SJSA1 (cell line): ENCODE measurements at regions not wholly inside any gene's neighbourhood (a gene's known extent, or its start where the extent isn't known, plus 50 kb on each side); places are given as distances from the start of the nearest gene placed in this dataset.

Source experiments
- DNase-seq, 2 experiments: peaks; one replicate each; pipeline ENCODE4 v3.0.0-alpha.2; 2015 to 2020; ENCODE audit warnings: low spot score in 2 of 2, low read depth in 1 of 2
- H3K27ac ChIP-seq: fragments of 250-450 bp; sonication (Bioruptor Pico); 2 replicates; pipeline ENCODE4 v1.5.1; 2020; ENCODE audit warnings: mild to moderate bottlenecking, moderate library complexity
- H3K27me3 ChIP-seq: fragments of 250-450 bp; sonication (Bioruptor Pico); replicated peaks from 2 replicates; pipeline ENCODE4 v1.5.1; 2020; ENCODE audit warnings: mild to moderate bottlenecking, moderate library complexity
- H3K36me3 ChIP-seq: fragments of 250-450 bp; sonication (Bioruptor Pico); 2 replicates; pipeline ENCODE4 v1.5.1; 2020; ENCODE audit warnings: mild to moderate bottlenecking
- H3K4me1 ChIP-seq: fragments of 250-450 bp; sonication (Bioruptor Pico); replicated peaks from 2 replicates; pipeline ENCODE4 v1.6.1; 2021; ENCODE audit warnings: mild to moderate bottlenecking
- H3K4me3 ChIP-seq: fragments of 250-450 bp; sonication (Bioruptor Pico); 2 replicates; pipeline ENCODE4 v1.5.1; 2020; ENCODE audit warnings: mild to moderate bottlenecking
- H3K9me3 ChIP-seq: fragments of 250-450 bp; sonication (Bioruptor Pico); replicated peaks from 2 replicates; pipeline ENCODE4 v1.5.1; 2020; ENCODE audit warnings: mild to moderate bottlenecking

DNA sequence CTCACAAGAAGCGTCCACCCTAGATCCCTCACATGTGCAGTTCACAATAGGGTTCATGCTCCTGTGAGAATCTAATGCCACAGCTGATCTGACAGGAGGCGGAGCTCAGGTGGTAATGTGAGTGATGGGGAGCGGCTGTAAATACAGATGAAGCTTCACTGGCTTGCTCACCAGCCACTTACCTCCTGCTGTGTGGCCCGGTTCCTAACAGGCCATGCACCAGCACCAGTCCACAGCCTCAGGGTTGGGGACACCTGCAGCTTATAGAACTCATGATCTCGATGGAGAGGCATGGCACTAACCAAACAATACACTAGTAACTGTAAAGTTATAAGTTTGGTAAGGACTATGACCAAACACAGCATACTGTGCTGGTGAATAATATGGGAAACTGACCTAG lies 368.0 kb upstream of the CDH5 start:
- Histone ChIP-seq H3K27me3 (no peaks in the 10 kb centered on the region; the same call in 1 of the 2 replicates), H3K27ac (no peak overlapping the region), H3K4me3 (no peak overlapping the region), H3K4me1 (peaks cover 18% of the 10 kb centered on the region), H3K9me3 (no peaks in the 10 kb centered on the region), H3K36me3 (no peaks in the 10 kb centered on the region)
- DNase-seq = no peak

DNA sequence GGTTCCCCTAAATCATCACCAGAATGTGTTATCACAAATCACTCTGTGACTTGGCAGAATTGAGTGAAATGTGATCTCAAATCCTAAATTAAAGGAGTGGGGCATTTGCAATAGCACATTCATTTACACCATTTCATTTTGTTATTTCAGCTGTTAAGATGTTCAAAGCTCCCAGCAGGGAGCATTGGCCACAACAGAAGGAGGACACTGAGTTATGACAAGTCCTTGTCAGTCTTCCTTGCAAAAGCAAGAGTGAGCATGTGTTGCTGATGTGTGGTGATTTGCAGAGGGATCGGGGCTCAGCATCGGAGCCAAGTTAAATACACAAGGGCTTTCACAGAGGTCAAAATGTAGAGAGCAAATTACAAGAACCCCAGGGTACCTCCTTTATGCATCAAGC lies 372.2 kb upstream of the CDH5 start:
- H3K4me3 ChIP-seq = no peak overlapping the region
- no peak overlapping the region for H3K27ac ChIP-seq
- no peaks in the 10 kb centered on the region for H3K36me3 ChIP-seq
- H3K27me3 ChIP-seq = no peaks in the 10 kb centered on the region; the same call in 1 of the 2 replicates
- DNase-seq = no peak
- H3K9me3 ChIP-seq = no peaks in the 10 kb centered on the region
- H3K4me1 ChIP-seq = no peaks in the 10 kb centered on the region

DNA sequence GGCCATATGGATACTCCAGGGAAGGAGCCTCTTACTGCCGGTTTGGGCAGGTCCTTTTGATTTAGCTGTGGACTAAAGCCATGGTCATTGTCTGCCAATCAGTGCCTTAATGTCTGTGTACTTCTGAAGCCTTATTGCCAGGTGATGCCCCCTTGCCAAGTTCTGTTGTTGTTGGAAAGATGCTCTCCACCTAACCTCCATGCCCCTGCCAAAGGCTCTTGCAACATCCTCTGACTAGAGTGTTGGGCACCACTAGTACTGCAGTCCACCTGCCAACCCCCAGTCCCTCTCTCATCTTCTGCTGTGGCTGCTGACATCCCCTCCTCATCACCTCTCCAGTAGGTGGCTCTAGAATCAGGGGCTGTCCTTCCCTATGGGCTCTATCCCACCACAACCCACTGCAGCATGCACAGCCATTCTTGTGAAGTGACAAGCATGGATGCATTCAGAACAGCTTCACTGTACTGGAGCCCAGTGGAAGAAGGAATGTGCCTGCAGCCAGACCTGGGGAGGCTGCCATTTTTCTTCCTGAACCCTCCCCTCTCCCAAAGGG lies 375.3 kb upstream of the CDH5 start:
- DNase-seq = no peak
- Histone ChIP-seq H3K27me3 (no peaks in the 10 kb centered on the region; the same call in 1 of the 2 replicates), H3K36me3 (no peaks in the 10 kb centered on the region), H3K9me3 (no peaks in the 10 kb centered on the region), H3K27ac (no peak overlapping the region), H3K4me3 (no peak overlapping the region), H3K4me1 (no peaks in the 10 kb centered on the region)

DNA sequence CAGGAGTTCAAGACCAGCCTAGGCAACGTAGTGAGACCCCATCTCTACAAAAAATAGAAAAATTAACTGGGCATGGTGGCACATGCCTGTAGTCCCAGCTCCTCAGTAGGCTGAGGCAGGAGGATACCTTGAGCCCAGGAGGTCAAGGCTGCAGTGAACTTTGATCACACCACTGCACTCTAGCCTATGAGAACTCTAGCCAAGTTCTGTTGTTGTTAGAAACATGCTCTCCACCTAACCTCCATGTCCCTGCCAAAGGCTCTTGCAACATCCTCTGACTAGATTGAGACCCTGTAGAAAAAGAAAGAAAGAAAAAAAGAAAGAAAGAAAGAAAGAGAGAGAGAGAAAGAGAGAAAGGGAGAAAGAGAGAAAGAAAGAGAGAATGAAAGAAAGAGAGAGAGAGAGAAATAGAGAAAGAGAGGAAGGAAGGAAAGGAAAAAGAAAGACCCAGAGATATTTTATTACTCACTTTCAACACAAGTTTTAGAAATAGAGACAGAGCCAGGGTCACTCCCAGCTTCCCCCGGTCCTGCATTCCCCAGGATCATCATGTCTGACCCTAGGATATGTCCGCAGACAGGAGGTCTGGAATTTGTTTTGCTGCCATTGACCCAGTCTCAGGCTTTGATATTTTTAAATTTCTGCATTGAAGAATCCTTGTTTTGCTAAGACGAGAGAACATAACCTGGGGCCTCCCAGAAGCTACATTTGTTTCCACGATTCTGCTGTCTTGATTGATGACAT lies 376.5 kb upstream of the CDH5 start:
- H3K36me3 ChIP-seq = no peaks in the 10 kb centered on the region
- H3K27me3 ChIP-seq = no peaks in the 10 kb centered on the region; the same call in 1 of the 2 replicates
- no peak for DNase-seq
- H3K27ac ChIP-seq = no peak overlapping the region
- H3K4me3 ChIP-seq = no peak overlapping the region
- no peaks in the 10 kb centered on the region for H3K4me1 ChIP-seq
- no peaks in the 10 kb centered on the region for H3K9me3 ChIP-seq

DNA sequence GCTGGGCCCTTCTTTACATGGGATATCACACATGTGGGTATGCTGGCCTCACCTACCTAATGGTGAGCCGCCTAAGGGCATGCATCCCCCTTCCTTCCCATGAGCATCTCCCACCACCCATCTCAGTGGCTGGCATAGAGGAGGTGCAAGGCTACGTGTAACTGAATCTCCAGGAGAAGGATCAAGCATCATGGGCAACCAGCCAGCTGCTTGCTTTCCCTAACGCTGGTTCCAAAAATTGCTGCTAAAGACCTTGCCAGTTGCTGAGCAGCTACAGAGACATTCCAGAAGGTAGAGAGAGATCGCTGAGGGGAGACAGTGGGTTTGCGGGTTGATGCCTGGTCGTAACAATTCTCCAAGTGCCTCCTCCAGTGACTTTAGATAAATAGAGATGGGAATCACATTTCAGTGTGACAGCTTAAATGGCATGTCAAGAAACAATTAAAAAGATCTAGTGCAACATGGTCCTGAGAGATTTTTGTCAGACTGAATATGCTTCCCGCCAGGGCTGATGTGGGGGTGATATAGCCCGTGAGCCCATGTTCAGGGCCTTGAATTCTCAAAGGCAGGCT lies 378.4 kb upstream of the CDH5 start:
- no peaks in the 10 kb centered on the region for H3K27me3 ChIP-seq
- H3K9me3 ChIP-seq = no peaks in the 10 kb centered on the region
- no peak overlapping the region for H3K4me3 ChIP-seq
- H3K27ac ChIP-seq = no peak overlapping the region
- H3K36me3 ChIP-seq = no peaks in the 10 kb centered on the region
- DNase-seq = no peak
- H3K4me1 ChIP-seq = no peaks in the 10 kb centered on the region

DNA sequence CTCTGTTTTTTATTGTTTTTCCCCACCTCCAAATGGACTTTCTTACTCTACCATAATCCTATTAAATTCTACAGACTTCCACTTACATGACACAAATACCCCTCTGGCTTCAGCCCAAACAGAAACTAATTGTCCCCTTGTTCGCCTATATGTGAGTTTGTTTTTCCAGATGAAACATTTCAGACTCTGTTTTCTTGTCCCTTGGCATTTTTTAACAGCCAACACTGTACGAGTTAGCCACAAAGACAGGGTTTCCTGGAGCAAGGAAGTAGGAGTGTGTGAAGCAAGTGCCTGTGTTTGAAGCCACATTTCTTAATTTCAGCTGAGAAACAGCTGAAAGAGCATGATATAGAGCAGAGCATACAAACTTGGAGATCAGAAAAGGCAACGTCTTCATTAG lies 382.2 kb upstream of the CDH5 start:
- no peaks in the 10 kb centered on the region for H3K36me3 ChIP-seq
- no peak overlapping the region for H3K4me3 ChIP-seq
- no peaks in the 10 kb centered on the region for H3K9me3 ChIP-seq
- no peak overlapping the region for H3K27ac ChIP-seq
- no peaks in the 10 kb centered on the region for H3K27me3 ChIP-seq
- no peak for DNase-seq
- H3K4me1 ChIP-seq = no peaks in the 10 kb centered on the region

DNA sequence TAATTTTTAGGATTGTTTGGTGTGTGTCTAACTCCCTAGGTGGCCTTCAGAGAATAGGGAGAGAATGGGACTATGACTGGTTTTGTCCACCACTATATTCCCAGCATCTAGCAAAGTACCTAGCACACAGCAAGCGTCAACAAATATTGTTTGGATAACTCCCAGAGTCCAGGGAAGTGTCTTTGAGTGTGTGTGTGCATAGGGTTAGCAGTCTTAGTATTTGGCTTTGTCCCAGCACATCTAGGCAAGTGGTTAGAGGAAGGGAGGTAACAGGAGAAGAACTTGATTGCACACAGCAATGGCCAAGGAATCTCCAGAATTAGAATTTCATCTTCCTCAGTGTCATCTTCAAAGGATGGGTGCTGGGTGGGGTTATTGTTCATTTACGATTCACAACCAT lies 385.4 kb upstream of the CDH5 start:
- Histone ChIP-seq H3K36me3 (no peaks in the 10 kb centered on the region), H3K4me1 (no peaks in the 10 kb centered on the region), H3K27ac (no peak overlapping the region), H3K4me3 (no peak overlapping the region), H3K27me3 (no peaks in the 10 kb centered on the region), H3K9me3 (no peaks in the 10 kb centered on the region)
- no peak for DNase-seq

DNA sequence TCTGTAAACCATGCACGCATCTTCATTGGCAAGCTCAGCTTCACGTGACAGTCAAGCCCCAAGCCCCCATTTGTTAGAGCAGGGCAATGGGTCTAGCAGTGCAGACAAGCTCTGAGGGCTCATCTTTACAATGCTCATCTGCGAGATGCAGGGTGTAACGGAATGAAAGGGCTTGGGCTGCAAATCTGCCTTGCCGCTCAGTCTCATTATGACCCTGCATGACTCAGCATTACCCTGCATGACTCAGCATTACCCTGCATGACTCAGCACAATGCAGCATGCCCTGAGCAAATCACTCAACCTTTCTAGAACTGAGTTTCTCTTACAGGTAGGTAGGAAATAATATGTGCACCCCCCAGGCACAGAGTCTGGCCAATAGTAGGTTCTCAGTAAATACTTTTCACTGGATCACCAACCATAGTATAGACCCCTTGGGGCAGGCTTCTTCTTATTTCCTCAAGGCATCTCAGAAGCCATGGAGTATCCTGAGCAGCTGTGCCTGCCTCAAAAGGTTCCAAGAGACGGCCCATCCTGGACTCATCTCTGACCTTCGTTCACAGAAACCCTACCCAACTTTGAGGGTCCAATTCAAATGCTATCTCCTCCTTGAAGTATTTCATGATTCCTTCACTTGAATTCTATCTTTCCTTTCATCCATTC lies 391.3 kb upstream of the CDH5 start:
- Histone ChIP-seq H3K4me3 (no peak overlapping the region), H3K9me3 (peaks cover 2% of the 10 kb centered on the region; the same call in 1 of the 2 replicates), H3K4me1 (peaks cover 7% of the 10 kb centered on the region), H3K27me3 (no peaks in the 10 kb centered on the region), H3K36me3 (no peaks in the 10 kb centered on the region), H3K27ac (peak overlapping the region; percentile 1)
- DNase-seq = peak; percentile 46 to 66

DNA sequence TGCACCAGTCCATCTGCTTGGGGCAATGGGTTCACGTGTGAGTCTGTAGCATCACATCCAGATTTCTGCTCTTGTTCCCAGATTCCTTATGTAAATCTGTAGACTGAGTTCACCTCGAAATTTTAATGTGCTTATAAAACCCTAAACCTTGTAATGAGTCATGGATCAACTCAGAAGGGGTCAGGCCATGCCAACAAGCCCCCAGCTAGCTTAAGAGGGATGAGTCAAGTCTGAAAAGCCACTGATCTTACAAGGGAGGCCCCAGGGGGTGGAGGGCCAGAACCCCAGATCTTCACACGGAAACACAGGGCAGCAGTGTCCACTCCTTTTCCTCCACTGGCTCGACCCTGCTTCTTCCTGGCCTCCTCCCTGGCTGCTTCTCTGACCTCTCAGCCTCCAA lies 399.1 kb upstream of the CDH5 start:
- Histone ChIP-seq H3K27me3 (no peaks in the 10 kb centered on the region), H3K36me3 (no peaks in the 10 kb centered on the region), H3K9me3 (peaks cover 2% of the 10 kb centered on the region; the same call in 1 of the 2 replicates), H3K4me1 (no peaks in the 10 kb centered on the region), H3K4me3 (no peak overlapping the region), H3K27ac (no peak overlapping the region)
- no peak for DNase-seq

DNA sequence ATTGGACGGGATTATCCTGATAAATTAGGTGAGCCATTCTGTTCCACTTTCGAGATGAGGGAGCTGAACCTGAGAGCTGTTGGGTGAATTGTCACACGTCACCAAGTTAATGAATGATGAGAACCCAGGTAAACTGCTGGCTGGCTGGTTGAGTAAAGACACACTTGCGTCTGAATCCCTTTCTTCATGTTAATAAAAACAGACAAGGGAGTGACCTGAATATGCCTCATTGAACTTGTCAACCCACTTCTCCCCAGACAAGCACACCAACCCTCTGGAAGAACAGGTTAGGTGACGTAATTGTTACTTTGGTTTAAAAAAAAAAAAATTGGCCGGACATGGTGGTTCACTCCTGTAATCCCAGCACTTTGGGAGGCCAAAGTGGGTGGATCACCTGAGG lies 400.9 kb upstream of the CDH5 start:
- peaks cover 4% of the 10 kb centered on the region for H3K4me1 ChIP-seq
- DNase-seq = no peak

DNA sequence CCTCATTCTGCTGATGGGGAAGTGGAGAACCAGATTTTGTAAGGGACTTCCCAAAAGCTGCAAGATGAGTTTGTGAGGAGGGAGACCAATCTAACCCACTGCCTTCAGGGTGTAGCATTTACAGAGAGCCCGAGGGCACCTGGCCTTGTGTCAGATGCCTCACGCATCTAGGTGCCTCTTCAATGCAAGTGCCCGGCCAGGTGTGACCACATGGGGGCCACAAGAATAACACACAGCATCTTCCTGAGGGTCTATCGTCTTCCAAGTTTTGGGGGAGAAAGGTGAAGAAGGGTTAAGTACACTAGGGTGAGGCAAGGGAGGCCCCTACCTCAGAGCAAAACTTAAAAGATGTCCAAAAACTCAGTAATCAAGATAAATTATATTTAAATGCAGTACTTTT lies 401.7 kb upstream of the CDH5 start:
- DNase-seq = no peak
- H3K27me3 ChIP-seq = no peaks in the 10 kb centered on the region
- peaks cover 5% of the 10 kb centered on the region for H3K4me1 ChIP-seq
- no peak overlapping the region for H3K4me3 ChIP-seq
- no peaks in the 10 kb centered on the region for H3K9me3 ChIP-seq
- no peaks in the 10 kb centered on the region for H3K36me3 ChIP-seq
- H3K27ac ChIP-seq = no peak overlapping the region

More for the DNA sequence above, 400.9 kb upstream of the CDH5 start:
- Histone ChIP-seq H3K4me3 (no peak overlapping the region), H3K27ac (no peak overlapping the region), H3K27me3 (no peaks in the 10 kb centered on the region), H3K9me3 (peaks cover 2% of the 10 kb centered on the region; the same call in 1 of the 2 replicates), H3K36me3 (no peaks in the 10 kb centered on the region)

DNA sequence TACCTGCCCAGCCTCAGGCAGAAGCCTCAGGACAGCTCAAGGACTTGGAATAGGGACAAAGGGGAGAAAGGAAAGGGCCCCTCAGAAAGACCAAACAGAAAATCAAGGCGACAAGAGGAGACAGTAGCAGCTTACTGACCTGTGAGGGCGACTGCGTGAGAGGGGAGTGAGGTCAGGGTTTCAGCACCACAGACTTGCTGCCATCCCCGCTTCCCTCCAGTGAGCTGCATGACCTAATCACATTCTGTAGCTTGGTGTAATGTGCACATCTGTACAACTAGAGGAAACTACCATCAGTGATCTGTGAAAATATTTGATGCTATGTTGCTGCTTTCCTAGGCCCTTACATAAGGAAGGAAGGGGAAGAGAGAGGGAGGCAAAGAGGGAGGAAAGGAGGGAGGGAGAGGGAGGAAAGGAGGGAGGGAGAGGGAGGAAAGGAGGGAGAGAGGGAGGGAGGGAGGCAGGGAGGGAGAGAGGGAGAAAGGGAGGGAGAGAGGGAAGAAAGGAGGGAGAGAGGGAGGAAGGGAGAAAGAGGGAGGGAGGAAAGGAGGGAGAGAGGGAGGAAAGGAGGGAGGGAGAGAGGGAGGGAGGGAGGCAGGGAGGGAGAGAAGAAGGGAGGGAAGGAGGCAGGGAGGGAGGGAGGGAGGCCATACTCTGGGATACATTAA lies 404.9 kb upstream of the CDH5 start:
- H3K36me3 ChIP-seq = no peaks in the 10 kb centered on the region
- no peak for DNase-seq
- H3K9me3 ChIP-seq = no peaks in the 10 kb centered on the region
- peaks cover 5% of the 10 kb centered on the region for H3K4me1 ChIP-seq
- no peak overlapping the region for H3K27ac ChIP-seq
- H3K4me3 ChIP-seq = no peak overlapping the region
- no peaks in the 10 kb centered on the region for H3K27me3 ChIP-seq

DNA sequence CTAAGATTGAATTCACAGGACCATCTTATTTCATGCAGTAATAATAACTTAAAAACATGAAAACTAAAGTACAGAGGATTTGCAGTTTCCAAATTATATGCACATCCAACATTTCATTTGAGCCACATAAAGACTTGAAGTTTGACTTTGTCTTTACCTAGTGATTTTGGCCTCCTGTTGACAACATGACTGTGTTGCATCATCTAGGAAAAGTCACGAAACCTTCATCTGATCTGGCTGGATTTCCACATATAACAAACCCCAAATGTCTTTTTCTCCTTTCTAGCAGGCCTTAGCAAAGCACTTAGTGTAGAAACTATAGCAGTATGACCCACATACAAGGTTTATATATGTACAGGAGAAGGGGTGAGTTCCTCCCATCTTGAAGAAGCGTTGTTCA lies 406.5 kb upstream of the CDH5 start:
- Histone ChIP-seq H3K27ac (no peak overlapping the region), H3K27me3 (no peaks in the 10 kb centered on the region), H3K9me3 (no peaks in the 10 kb centered on the region), H3K36me3 (no peaks in the 10 kb centered on the region), H3K4me1 (peaks cover 5% of the 10 kb centered on the region), H3K4me3 (no peak overlapping the region)
- DNase-seq = no peak
